DND-41 (cell line): ENCODE measurements at regions not wholly inside any gene's neighbourhood (a gene's known extent, or its start where the extent isn't known, plus 50 kb on each side); places are given as distances from the start of the nearest gene placed in this dataset.

ENCODE experiments used
- CTCF ChIP-seq: IDR thresholded peaks from 2 replicates; pipeline ENCODE4 v1.5.1; 2012; ENCODE audit warnings: borderline replicate concordance, low read length, moderate library complexity, mild to moderate bottlenecking; ENCODE audit not compliant: poor library complexity, severe bottlenecking; ENCODE audit errors: extremely low read depth
- EZH2 ChIP-seq: IDR thresholded peaks from 3 replicates; pipeline ENCODE4 v1.6.1; 2012; ENCODE audit warnings: borderline replicate concordance, low read depth, mild to moderate bottlenecking, moderate library complexity, low read length, inconsistent platforms; ENCODE audit not compliant: severe bottlenecking

GRCh38 chr5:26530305-26530704 lies 508.1 kb downstream of the CDH9 start:
- TF ChIP-seq CTCF (no peak), EZH2 (no peak)
